ENCODE measurements at regions not wholly inside any gene's neighbourhood (a gene's known extent, or its start where the extent isn't known, plus 50 kb on each side); places are given as distances from the start of the nearest gene placed in this dataset.

DNA sequence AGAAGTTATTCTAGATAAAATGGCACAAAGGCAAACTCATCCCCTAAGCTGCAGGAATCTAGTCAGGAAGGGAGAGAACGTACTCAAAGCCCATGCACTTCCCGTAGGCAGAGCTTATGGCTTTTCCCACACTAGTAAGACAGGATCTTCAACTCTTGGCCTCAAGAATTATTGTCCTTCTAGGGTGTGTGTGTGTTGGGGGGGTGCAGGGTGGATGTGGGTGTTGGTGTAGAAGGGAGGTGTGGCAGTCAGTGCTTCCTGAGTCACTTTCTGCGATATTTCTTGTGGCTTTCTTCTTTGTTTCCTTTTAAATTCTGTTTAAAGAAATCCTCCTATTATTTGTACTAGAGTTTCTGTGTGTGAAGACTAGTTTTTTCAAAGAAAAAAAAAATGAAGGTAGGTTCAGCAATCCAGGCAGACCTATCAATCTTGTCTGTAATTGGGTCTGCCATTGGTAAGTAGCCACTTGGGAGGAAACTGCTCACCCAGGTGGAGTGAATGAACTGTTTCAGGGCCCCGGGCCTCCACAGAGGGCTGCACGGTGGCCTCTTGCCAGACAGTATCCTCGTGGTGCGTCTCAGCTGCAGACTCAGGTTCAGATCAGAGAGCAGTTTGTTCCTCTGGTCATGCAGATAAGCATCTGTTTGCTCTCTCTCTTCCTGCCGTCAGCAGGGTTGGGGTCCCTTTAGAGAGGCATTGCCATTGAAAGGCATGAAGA, 131.9 kb downstream of the NPR3 start:
- H3K36me3 ChIP-seq (ENCODE audit: control insufficient read depth, insufficient read depth, low read length) = no peaks in the 10 kb centered on the region
- H3K4me1 ChIP-seq (ENCODE audit: control insufficient read depth, insufficient read depth, low read length, poor library complexity, severe bottlenecking) = no peaks in the 10 kb centered on the region
- WGBS, 2 experiments (ENCODE audit: insufficient coverage in 2 of 2) = 84 to 88% methylated on average over 4 to 6 of the region's 8 CpGs
- no peak overlapping the region for H3K27ac ChIP-seq (ENCODE audit: low read depth, low read length, severe bottlenecking)
- H3K4me3 ChIP-seq (ENCODE audit: extremely low read depth, insufficient read depth, low read length, poor library complexity, severe bottlenecking) = no peak overlapping the region
- no peaks in the 10 kb centered on the region for H3K9me3 ChIP-seq (ENCODE audit: control insufficient read depth, low read length)

- Histone ChIP-seq H3K27ac (ENCODE audit: low read depth, low read length, severe bottlenecking) (no peak overlapping the region), H3K4me1 (ENCODE audit: control insufficient read depth, insufficient read depth, low read length, poor library complexity, severe bottlenecking) (no peaks in the 10 kb centered on the region), H3K36me3 (ENCODE audit: control insufficient read depth, insufficient read depth, low read length) (no peaks in the 10 kb centered on the region), H3K4me3 (ENCODE audit: extremely low read depth, insufficient read depth, low read length, poor library complexity, severe bottlenecking) (no peak overlapping the region), H3K9me3 (ENCODE audit: control insufficient read depth, low read length) (no peaks in the 10 kb centered on the region)
- 100% methylated on average over 1 of the region's 3 CpGs; no CpG with 5 or more reads in 1 of the 2 experiments for WGBS, 2 experiments (ENCODE audit: insufficient coverage in 2 of 2)
Measured at GRCh38 chr5:32843531-32843895, 132.4 kb downstream of the NPR3 start.

GRCh38 chr5:32845171-32845570, 134.1 kb downstream of the NPR3 start:
- Histone ChIP-seq H3K4me1 (ENCODE audit: control insufficient read depth, insufficient read depth, low read length, poor library complexity, severe bottlenecking) (no peaks in the 10 kb centered on the region), H3K4me3 (ENCODE audit: extremely low read depth, insufficient read depth, low read length, poor library complexity, severe bottlenecking) (no peak overlapping the region), H3K9me3 (ENCODE audit: control insufficient read depth, low read length) (no peaks in the 10 kb centered on the region), H3K27ac (ENCODE audit: low read depth, low read length, severe bottlenecking) (no peak overlapping the region), H3K36me3 (ENCODE audit: control insufficient read depth, insufficient read depth, low read length) (no peaks in the 10 kb centered on the region)
- WGBS, 2 experiments (ENCODE audit: insufficient coverage in 2 of 2) = 87 to 97% methylated on average over 3 of the region's 3 CpGs

DNA sequence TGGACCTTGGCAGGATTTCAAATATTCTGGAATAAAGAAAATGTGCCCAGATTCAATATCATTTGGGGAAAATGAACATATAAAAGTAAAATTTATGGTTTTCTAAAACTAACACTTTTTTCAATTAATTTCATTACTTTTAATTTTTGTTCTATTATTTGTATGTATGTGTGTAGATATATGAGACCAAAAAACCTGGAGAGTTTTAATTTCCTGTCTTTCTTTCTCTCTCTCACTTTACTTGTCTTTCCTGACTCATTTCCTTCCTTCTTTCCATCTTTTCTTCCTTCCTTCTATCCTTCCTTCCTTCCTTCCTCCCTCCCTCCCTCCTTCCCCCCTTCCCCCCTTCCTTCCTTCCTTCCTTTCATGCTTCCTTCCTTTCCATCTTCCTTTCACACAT, 137.0 kb downstream of the NPR3 start:
- no peaks in the 10 kb centered on the region for H3K36me3 ChIP-seq (ENCODE audit: control insufficient read depth, insufficient read depth, low read length)
- no peaks in the 10 kb centered on the region for H3K9me3 ChIP-seq (ENCODE audit: control insufficient read depth, low read length)
- no peak overlapping the region for H3K27ac ChIP-seq (ENCODE audit: low read depth, low read length, severe bottlenecking)

DNA sequence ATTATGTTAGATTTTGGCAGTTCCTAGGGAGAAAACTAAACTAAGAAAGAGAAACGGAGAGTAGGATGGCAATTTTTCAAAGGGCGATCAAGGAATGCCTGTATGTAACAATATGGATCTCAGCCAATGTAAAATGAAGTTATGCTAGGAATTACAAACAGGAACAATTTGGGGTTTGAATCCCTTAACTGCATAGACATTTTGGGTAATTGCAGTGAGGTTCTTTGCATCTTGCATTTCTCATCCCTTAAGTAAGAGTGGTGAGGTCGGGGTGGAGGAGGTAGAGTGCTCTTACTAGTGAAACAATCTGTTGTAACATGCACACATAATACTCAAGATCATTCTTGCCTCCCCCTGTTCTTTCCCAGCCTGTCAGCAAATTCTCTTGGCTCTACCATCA, 137.6 kb downstream of the NPR3 start:
- Histone ChIP-seq H3K4me3 (ENCODE audit: extremely low read depth, insufficient read depth, low read length, poor library complexity, severe bottlenecking) (no peak overlapping the region), H3K9me3 (ENCODE audit: control insufficient read depth, low read length) (no peaks in the 10 kb centered on the region), H3K27ac (ENCODE audit: low read depth, low read length, severe bottlenecking) (no peak overlapping the region), H3K36me3 (ENCODE audit: control insufficient read depth, insufficient read depth, low read length) (no peaks in the 10 kb centered on the region), H3K4me1 (ENCODE audit: control insufficient read depth, insufficient read depth, low read length, poor library complexity, severe bottlenecking) (peaks cover 9% of the 10 kb centered on the region)
- 87 to 96% methylated on average over 2 of the region's 3 CpGs for WGBS, 2 experiments (ENCODE audit: insufficient coverage in 2 of 2)

More for the DNA sequence above, 137.0 kb downstream of the NPR3 start:
- H3K4me3 ChIP-seq (ENCODE audit: extremely low read depth, insufficient read depth, low read length, poor library complexity, severe bottlenecking) = no peak overlapping the region
- peaks cover 9% of the 10 kb centered on the region for H3K4me1 ChIP-seq (ENCODE audit: control insufficient read depth, insufficient read depth, low read length, poor library complexity, severe bottlenecking)

- 72 to 85% methylated on average over 4 of the region's 5 CpGs for WGBS, 2 experiments (ENCODE audit: insufficient coverage in 2 of 2)
- Histone ChIP-seq H3K4me1 (ENCODE audit: control insufficient read depth, insufficient read depth, low read length, poor library complexity, severe bottlenecking) (peaks cover 9% of the 10 kb centered on the region), H3K36me3 (ENCODE audit: control insufficient read depth, insufficient read depth, low read length) (no peaks in the 10 kb centered on the region), H3K9me3 (ENCODE audit: control insufficient read depth, low read length) (no peaks in the 10 kb centered on the region), H3K27ac (ENCODE audit: low read depth, low read length, severe bottlenecking) (no peak overlapping the region), H3K4me3 (ENCODE audit: extremely low read depth, insufficient read depth, low read length, poor library complexity, severe bottlenecking) (no peak overlapping the region)
Measured at GRCh38 chr5:32850817-32851496, 139.8 kb downstream of the NPR3 start.

DNA sequence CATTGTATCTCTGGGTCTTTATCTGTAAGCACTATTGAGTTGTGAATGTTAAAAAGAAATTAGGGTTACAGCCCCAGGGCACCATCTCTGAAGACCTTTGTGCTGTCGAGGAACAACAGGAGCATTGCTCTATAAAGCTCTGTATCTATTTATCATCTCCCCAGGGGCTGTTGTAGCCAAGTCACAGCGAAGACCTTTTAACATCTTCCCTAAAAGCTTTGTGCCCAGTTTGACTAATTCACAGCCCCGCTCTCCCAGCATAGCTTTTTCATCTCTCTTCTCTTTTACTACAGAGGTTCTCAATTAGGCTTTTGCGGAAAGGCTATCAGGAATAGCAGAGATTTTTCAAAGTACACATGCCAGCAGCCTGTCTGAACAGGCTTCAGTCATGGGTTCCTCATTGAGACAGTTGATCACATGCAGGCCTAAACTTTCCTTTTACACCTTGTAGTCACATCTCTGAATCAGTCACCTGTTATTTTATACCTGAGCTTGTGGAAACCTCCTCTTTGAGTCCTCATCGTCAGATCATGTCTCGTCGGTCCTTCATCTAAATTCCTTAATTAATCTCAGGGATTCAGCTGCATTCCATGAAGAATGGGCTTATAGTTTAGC, 140.5 kb downstream of the NPR3 start:
- Histone ChIP-seq H3K27ac (ENCODE audit: low read depth, low read length, severe bottlenecking) (peak overlapping the region; percentile 69), H3K4me1 (ENCODE audit: control insufficient read depth, insufficient read depth, low read length, poor library complexity, severe bottlenecking) (peaks cover 9% of the 10 kb centered on the region), H3K36me3 (ENCODE audit: control insufficient read depth, insufficient read depth, low read length) (no peaks in the 10 kb centered on the region), H3K9me3 (ENCODE audit: control insufficient read depth, low read length) (no peaks in the 10 kb centered on the region), H3K4me3 (ENCODE audit: extremely low read depth, insufficient read depth, low read length, poor library complexity, severe bottlenecking) (no peak overlapping the region)
- 78 to 85% methylated on average over 3 to 6 of the region's 7 CpGs for WGBS, 2 experiments (ENCODE audit: insufficient coverage in 2 of 2)

- Histone ChIP-seq H3K4me3 (ENCODE audit: extremely low read depth, insufficient read depth, low read length, poor library complexity, severe bottlenecking) (no peak overlapping the region), H3K9me3 (ENCODE audit: control insufficient read depth, low read length) (peaks cover 3% of the 10 kb centered on the region), H3K36me3 (ENCODE audit: control insufficient read depth, insufficient read depth, low read length) (no peaks in the 10 kb centered on the region), H3K27ac (ENCODE audit: low read depth, low read length, severe bottlenecking) (peak overlapping the region; percentile 69), H3K4me1 (ENCODE audit: control insufficient read depth, insufficient read depth, low read length, poor library complexity, severe bottlenecking) (peaks cover 9% of the 10 kb centered on the region)
- 7 to 21% methylated on average over 5 of the region's 8 CpGs for WGBS, 2 experiments (ENCODE audit: insufficient coverage in 2 of 2)
Measured at GRCh38 chr5:32852535-32852934, 141.4 kb downstream of the NPR3 start.

DNA sequence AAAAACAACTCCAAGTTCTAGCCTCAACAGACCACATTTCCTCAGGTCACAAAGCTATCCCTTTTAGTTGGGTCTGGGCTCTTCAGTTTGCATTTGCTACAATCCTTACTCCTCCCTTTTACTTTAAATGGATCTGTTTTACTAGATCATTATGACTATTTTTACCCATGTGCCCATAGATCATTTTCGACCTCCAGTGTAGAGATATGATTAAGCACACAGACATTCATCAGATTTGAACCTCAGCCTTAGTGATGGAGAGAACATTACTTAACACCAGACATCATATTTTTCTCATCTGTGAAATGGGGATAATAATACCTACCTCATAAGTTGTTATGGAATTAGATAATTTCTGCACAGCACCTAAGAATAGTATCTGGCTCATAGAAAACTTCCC, 141.9 kb downstream of the NPR3 start:
- no peak overlapping the region for H3K27ac ChIP-seq (ENCODE audit: low read depth, low read length, severe bottlenecking)
- peaks cover 9% of the 10 kb centered on the region for H3K4me1 ChIP-seq (ENCODE audit: control insufficient read depth, insufficient read depth, low read length, poor library complexity, severe bottlenecking)
- H3K9me3 ChIP-seq (ENCODE audit: control insufficient read depth, low read length) = peaks cover 4% of the 10 kb centered on the region
- no CpG with 5 or more reads among the region's 1 CpG for WGBS, 2 experiments (ENCODE audit: insufficient coverage in 2 of 2)
- H3K36me3 ChIP-seq (ENCODE audit: control insufficient read depth, insufficient read depth, low read length) = no peaks in the 10 kb centered on the region
- no peak overlapping the region for H3K4me3 ChIP-seq (ENCODE audit: extremely low read depth, insufficient read depth, low read length, poor library complexity, severe bottlenecking)

GRCh38 chr5:32854473-32854872, 143.4 kb downstream of the NPR3 start:
- Histone ChIP-seq H3K9me3 (ENCODE audit: control insufficient read depth, low read length) (peaks cover 10% of the 10 kb centered on the region), H3K4me3 (ENCODE audit: extremely low read depth, insufficient read depth, low read length, poor library complexity, severe bottlenecking) (no peak overlapping the region), H3K27ac (ENCODE audit: low read depth, low read length, severe bottlenecking) (no peak overlapping the region), H3K4me1 (ENCODE audit: control insufficient read depth, insufficient read depth, low read length, poor library complexity, severe bottlenecking) (peaks cover 9% of the 10 kb centered on the region), H3K36me3 (ENCODE audit: control insufficient read depth, insufficient read depth, low read length) (no peaks in the 10 kb centered on the region)

DNA sequence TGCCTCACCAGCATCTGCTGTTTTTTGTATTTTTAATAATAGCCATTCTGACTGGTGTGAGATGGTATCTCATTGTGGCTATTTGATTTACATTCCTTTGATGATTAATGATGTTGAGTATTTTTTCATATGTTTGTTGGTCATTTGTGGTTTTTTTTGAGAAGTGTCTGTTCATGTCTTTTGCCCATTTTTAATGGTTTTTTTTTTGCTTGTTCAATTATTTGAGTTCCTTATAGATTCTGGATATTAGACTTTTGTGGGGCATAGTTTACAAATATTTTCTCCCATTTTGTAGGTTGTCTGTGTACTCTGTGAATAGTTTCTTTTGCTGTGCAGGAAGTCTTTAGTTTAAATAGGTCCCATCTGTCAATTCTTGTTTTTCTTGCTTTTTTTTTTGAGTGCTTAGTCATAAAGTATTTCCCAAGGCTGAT, 148.1 kb downstream of the NPR3 start:
- Histone ChIP-seq H3K4me3 (ENCODE audit: extremely low read depth, insufficient read depth, low read length, poor library complexity, severe bottlenecking) (no peak overlapping the region), H3K9me3 (ENCODE audit: control insufficient read depth, low read length) (peaks cover 17% of the 10 kb centered on the region), H3K4me1 (ENCODE audit: control insufficient read depth, insufficient read depth, low read length, poor library complexity, severe bottlenecking) (no peaks in the 10 kb centered on the region), H3K36me3 (ENCODE audit: control insufficient read depth, insufficient read depth, low read length) (no peaks in the 10 kb centered on the region), H3K27ac (ENCODE audit: low read depth, low read length, severe bottlenecking) (no peak overlapping the region)

All from mesodermal cell (in vitro differentiated cells).